HEK293T (cell line): ENCODE measurements at regions not wholly inside any gene's neighbourhood (a gene's known extent, or its start where the extent isn't known, plus 50 kb on each side); places are given as distances from the start of the nearest gene placed in this dataset.

Experiments
- ARNT ChIP-seq: fragments of 450-650 bp; IDR thresholded peaks from 2 replicates; pipeline ENCODE4 v1.6.1; 2017; ENCODE audit warnings: mild to moderate bottlenecking
- ELF4 ChIP-seq: fragments of 450-650 bp; IDR thresholded peaks from 2 replicates; pipeline ENCODE4 v1.6.1; 2017; ENCODE audit warnings: antibody characterized with exemption
- FOXK2 ChIP-seq: fragments of 450-650 bp; IDR thresholded peaks from 2 replicates; pipeline ENCODE4 v1.6.1; 2016; ENCODE audit warnings: mild to moderate bottlenecking
- ZNF384 ChIP-seq: fragments of 450-650 bp; IDR thresholded peaks from 2 replicates; pipeline ENCODE4 v1.6.1; 2016

GRCh38 chr2:236452238-236452637 is 117.4 kb upstream of the ACKR3 start:
- TF ChIP-seq ELF4, result no peak
- TF ChIP-seq FOXK2, result no peak
- TF ChIP-seq ZNF384, result no peak
- no peak for TF ChIP-seq ARNT
